Caki2 (cell line): ENCODE measurements at regions not wholly inside any gene's neighbourhood (a gene's known extent, or its start where the extent isn't known, plus 50 kb on each side); places are given as distances from the start of the nearest gene placed in this dataset.
"Not testable (repeated sequence)": the region's sequence is repeated elsewhere in the genome, so short reads cannot be mapped to it uniquely, and the experiment has no call there.

Experiments used
- DNase-seq: peaks from one replicate; pipeline ENCODE4 v3.0.0-alpha.2; 2015; ENCODE audit warnings: low read depth
- in situ Hi-C: cut with HindIII; loops from 2 replicates; pipeline ENCODE4 v1.10.0; 2016; ENCODE audit warnings: low sequenced_read_pairs, low pct_unique_long_range_greater_than_20kb, mixed read lengths

DNA sequence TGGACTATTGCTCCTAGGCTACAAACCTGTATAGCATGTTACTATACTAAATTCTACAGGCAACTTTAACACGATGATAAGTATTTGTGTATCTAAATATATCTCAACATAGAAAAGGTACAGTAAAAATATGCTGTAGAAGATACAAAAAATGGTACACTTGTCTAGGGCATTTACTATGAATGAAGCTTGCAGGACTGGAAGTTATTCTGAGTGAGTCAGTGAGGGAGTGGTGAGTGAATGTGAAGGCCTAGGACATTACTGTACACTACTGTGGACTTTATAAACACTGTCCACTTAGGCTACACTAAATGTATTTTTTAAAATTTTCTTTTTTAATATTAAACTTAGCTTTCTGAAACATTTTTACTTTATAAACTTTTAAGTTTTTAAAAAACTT, 140.5 kb upstream of the SGO1 start:
- in situ Hi-C loops = no loop called here
- no peak for DNase-seq

DNA sequence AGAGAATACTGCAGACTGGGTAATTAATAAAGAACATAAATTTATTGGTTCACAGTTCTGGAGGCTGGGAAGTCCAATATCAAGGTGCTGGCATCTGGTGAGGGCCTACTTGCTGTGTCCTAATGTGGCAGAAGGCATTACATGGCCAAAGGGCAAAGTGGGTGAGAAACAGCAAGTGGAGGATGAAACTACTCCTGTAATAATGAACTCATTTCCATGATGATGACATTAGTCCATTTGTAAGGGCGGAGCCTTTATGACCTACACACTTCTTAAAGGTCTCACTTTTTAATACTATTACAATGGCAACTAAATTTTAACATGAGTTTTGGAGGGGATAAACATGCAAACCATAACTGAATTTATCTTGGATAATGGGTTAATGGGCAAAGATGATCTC, 139.6 kb upstream of the SGO1 start:
- no peak for DNase-seq
- in situ Hi-C loops = no loop called here

- DNase-seq = no peak
- in situ Hi-C loops = no loop called here
These were observed 138.9 kb upstream of the SGO1 start for GRCh38 chr3:20324664-20325478.

GRCh38 chr3:20323307-20323927, 137.4 kb upstream of the SGO1 start:
- no peak for DNase-seq
- in situ Hi-C loops = no loop called here

- in situ Hi-C loops = no loop called here
- no peak for DNase-seq
These were observed 136.1 kb upstream of the SGO1 start for GRCh38 chr3:20322085-20322484.

- in situ Hi-C loops = no loop called here
- DNase-seq = no peak
These were observed 135.5 kb upstream of the SGO1 start for GRCh38 chr3:20321391-20322047.

GRCh38 chr3:20320489-20320888, 134.5 kb upstream of the SGO1 start:
- in situ Hi-C loops = no loop called here
- no peak for DNase-seq

GRCh38 chr3:20319551-20319950, 133.5 kb upstream of the SGO1 start:
- DNase-seq = no peak
- in situ Hi-C loops = no loop called here

DNA sequence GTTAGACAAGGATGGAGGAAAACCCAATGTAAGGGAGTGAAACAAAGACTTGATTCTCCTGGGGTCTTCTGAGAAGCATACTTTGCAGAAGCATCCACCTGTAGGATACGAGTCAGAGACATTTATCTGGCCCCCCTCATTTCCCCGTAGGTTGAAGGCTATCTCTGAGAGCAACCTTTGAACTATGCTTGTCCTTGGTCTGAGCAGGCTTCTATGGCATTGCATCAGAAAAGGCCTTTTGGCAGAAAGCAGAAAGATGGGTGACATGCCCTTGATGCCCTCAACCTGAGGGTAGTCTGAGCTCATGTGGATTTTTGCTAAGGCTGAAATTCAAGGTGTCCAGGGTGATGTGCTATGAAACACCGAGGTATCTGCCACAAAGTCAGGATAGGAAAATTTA, 131.6 kb upstream of the SGO1 start:
- no peak for DNase-seq
- in situ Hi-C loops = no loop called here

DNA sequence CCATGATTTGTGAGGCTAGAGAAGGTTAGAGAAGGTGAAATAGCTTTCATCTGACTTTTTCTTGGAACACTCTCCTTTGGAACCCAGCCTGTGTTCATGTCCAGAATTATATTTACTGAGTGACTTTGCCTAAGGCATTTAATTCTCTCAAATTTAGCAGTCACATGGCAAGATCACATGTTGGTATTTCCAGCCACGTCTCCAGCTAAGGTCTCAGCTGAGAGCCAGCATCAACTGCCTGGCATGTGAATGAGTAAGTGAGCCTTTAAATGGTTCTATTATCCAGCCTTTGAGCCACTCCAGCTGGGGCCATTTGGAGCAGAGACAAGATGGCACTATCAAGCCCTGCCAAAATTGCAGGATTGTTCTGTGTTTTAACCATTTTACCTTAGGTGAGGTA, 130.2 kb upstream of the SGO1 start:
- in situ Hi-C loops = no loop called here
- no peak for DNase-seq

GRCh38 chr3:20310629-20311028, 124.6 kb upstream of the SGO1 start:
- no peak for DNase-seq
- in situ Hi-C loops = no loop called here

- in situ Hi-C loops = no loop called here
- no peak for DNase-seq
These were observed 121.4 kb upstream of the SGO1 start for GRCh38 chr3:20307383-20307782.

DNA sequence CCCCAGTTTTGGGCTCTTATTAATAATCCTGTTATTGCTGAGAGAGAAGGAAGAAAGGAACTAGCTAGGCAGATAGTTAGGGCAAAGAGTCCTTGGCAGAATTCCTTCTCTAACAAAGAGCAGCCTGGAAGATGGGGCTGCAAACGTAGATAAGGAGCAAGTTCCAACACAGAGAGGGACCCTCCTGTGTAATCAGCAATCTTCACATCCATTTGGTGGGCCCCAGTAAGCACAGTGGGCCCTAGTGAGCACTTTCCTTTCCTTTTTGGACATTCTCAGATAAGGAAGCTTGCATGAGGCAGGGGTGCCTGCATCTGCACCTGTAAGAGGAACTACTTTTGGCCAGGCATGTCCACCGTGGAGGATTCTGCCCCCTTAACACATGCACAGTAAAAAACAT, 119.6 kb upstream of the SGO1 start:
- in situ Hi-C loops = no loop called here
- DNase-seq = no peak

DNA sequence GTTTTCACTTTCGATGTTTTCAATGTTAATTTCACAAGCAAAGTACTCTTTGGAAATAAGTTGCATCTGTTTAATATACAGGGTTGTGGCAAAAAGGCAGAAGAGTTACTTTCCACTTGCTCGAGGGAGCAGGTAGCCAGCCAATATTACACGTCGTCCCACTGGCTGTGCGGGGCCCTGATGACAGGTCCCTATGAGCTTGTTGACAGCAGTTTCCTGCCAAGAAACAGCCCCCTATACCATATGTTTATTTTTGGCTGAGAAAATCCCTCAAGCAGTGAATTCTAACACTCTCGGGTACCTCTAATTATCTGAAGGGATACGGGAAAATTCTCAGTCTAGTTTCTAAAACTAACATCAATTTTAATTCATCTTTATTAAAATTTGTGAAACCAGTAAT, 116.8 kb upstream of the SGO1 start:
- in situ Hi-C loops = no loop called here
- DNase-seq = no peak

GRCh38 chr3:20288050-20288449, 102.0 kb upstream of the SGO1 start:
- in situ Hi-C loops = no loop called here
- DNase-seq = no peak

- in situ Hi-C loops = no loop called here
- DNase-seq = no peak
These were observed 94.3 kb upstream of the SGO1 start for GRCh38 chr3:20280257-20280656.

GRCh38 chr3:20265977-20266376, 80.0 kb upstream of the SGO1 start:
- DNase-seq, in situ Hi-C loops: not testable (repeated sequence)

- in situ Hi-C loops = no loop called here
These were observed 79.0 kb upstream of the SGO1 start for GRCh38 chr3:20264900-20265567.

GRCh38 chr3:20258371-20258770, 72.4 kb upstream of the SGO1 start:
- DNase-seq = no peak
- in situ Hi-C loops = no loop called here

More at GRCh38 chr3:20264900-20265567, 79.0 kb upstream of the SGO1 start:
- DNase-seq = no peak
